MCF 10A (cell line): ENCODE measurements at regions not wholly inside any gene's neighbourhood (a gene's known extent, or its start where the extent isn't known, plus 50 kb on each side); places are given as distances from the start of the nearest gene placed in this dataset.

Experiments
- BruUV-seq: library from RNA; stranded (reverse); fragments of 400-500 nt; replicated peaks from 2 replicates; lab custom pipeline; 2021; lab: Mats Ljungman, UMichigan
- CTCF ChIA-PET: fragments of 300-600 bp; sonication (Branson Sonifier 250); formaldehyde crosslinking; extraction: SDS; loops from one replicate; lab custom pipeline; 2021; ENCODE audit warnings: antibody characterized with exemption, inconsistent platforms; lab: Yijun Ruan, JAX
- POLR2A ChIA-PET: fragments of 300-600, 350-650 bp; sonication (Branson Sonifier 250); formaldehyde crosslinking; extraction: SDS; loops from one replicate; lab custom pipeline; 2020; ENCODE audit warnings: antibody characterized with exemption, inconsistent platforms; lab: Yijun Ruan, JAX
- DNase-seq: peaks from one replicate; pipeline ENCODE4 v3.0.0-alpha.2; 2018; ENCODE audit not compliant: unreplicated experiment
- H3K27ac Mint-ChIP-seq: one replicate; pipeline ENCODE4 v1.8.0; 2022; ENCODE audit warnings: mild to moderate bottlenecking, low read depth, mixed read lengths; ENCODE audit not compliant: unreplicated experiment
- H3K27me3 Mint-ChIP-seq: one replicate; pipeline ENCODE4 v1.8.0; 2022; ENCODE audit warnings: mixed read lengths; ENCODE audit not compliant: insufficient read depth, unreplicated experiment
- H3K36me3 Mint-ChIP-seq: one replicate; pipeline ENCODE4 v1.8.0; 2022; ENCODE audit warnings: mild to moderate bottlenecking, moderate library complexity, mixed read lengths; ENCODE audit not compliant: insufficient read depth, unreplicated experiment
- H3K4me1 Mint-ChIP-seq: one replicate; pipeline ENCODE4 v1.8.0; 2022; ENCODE audit warnings: mixed read lengths; ENCODE audit not compliant: insufficient read depth, unreplicated experiment
- H3K4me3 Mint-ChIP-seq: one replicate; pipeline ENCODE4 v1.8.0; 2022; ENCODE audit warnings: mild to moderate bottlenecking, moderate library complexity, mixed read lengths; ENCODE audit not compliant: unreplicated experiment
- H3K9me3 Mint-ChIP-seq: one replicate; pipeline ENCODE4 v1.8.0; 2022; ENCODE audit warnings: mixed read lengths; ENCODE audit not compliant: unreplicated experiment
- intact Hi-C: fragments of 100-400 bp; cut with micrococcal nuclease; formaldehyde crosslinking; loops from 2 replicates; pipeline ENCODE4 v1.14.1; 2022
- TF ChIP-seq, protein P1 (sequence below): fragments of 200-600 bp; IDR thresholded peaks from one replicate; pipeline ENCODE4 v1.8.0; 2022; ENCODE audit warnings: antibody characterized with exemption, mild to moderate bottlenecking; ENCODE audit not compliant: unreplicated experiment

DNA sequence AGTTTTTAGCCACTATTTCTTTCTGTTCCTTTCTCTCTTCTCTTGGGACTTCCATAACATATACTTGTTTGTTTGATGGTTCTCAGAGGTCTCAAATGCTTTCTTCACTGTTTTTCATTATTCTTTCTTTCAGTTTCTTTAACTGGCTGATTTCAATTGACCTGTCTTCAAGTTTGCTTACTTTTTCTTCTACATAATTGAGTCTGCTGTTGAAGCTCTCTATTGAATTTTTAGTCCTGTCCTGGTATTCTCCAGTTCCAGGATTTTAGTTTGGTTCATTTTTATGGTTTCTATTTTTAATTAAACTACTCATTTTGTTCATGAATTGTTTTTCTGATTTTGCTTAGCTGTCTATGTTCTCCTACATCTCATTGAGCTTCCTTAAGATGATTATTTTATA is 1305.3 kb upstream of the CELF2 start:
- Mint-ChIP-seq H3K9me3 (peaks cover 24% of the 10 kb centered on the region), H3K4me3 (no peak overlapping the region), H3K36me3 (no peaks in the 10 kb centered on the region), H3K27me3 (no peaks in the 10 kb centered on the region), H3K27ac (no peak overlapping the region), H3K4me1 (peaks cover 22% of the 10 kb centered on the region)
- TF ChIP-seq, protein P1, sequence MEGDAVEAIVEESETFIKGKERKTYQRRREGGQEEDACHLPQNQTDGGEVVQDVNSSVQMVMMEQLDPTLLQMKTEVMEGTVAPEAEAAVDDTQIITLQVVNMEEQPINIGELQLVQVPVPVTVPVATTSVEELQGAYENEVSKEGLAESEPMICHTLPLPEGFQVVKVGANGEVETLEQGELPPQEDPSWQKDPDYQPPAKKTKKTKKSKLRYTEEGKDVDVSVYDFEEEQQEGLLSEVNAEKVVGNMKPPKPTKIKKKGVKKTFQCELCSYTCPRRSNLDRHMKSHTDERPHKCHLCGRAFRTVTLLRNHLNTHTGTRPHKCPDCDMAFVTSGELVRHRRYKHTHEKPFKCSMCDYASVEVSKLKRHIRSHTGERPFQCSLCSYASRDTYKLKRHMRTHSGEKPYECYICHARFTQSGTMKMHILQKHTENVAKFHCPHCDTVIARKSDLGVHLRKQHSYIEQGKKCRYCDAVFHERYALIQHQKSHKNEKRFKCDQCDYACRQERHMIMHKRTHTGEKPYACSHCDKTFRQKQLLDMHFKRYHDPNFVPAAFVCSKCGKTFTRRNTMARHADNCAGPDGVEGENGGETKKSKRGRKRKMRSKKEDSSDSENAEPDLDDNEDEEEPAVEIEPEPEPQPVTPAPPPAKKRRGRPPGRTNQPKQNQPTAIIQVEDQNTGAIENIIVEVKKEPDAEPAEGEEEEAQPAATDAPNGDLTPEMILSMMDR: no peak
- POLR2A ChIA-PET: interaction anchor here (0.6 kb wide), 1 partner anchor 21 kb away, joined by 3 read pairs; no protein-coding TSS in a partner anchor
- no TSS peak for BruUV-seq
- intact Hi-C loops: no loop called here
- DNase-seq: no peak
- CTCF ChIA-PET: no interaction called here

DNA sequence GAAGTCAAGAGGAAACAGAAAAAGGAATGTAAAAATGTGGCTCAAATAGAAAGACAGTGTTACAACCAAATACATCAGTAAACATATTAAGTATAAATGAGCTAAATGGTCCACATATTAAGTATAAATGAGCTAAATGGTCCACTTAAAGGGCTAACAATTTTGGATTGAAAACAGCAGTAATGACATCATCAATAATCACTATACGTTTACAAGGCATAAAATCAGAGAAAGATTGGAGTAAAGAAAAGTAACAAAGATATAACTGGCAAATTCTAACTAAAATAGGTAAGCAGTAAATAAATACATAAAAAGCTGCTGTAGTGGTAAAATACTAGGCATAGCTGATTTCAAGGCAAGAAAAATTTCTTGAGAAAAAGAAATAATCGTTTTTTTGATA is 1298.4 kb upstream of the CELF2 start:
- CTCF ChIA-PET: interaction anchor here (0.6 kb wide), 1 partner anchor 323 kb away, joined by 4 read pairs; no protein-coding TSS in a partner anchor
- Mint-ChIP-seq H3K4me1 (no peaks in the 10 kb centered on the region), H3K27me3 (no peaks in the 10 kb centered on the region), H3K36me3 (no peaks in the 10 kb centered on the region), H3K27ac (no peak overlapping the region), H3K4me3 (no peak overlapping the region), H3K9me3 (peaks cover 20% of the 10 kb centered on the region)
- DNase-seq: no peak
- TF ChIP-seq, protein P1: no peak
- POLR2A ChIA-PET: no interaction called here
- intact Hi-C loops: no loop called here
- no TSS peak for BruUV-seq

DNA sequence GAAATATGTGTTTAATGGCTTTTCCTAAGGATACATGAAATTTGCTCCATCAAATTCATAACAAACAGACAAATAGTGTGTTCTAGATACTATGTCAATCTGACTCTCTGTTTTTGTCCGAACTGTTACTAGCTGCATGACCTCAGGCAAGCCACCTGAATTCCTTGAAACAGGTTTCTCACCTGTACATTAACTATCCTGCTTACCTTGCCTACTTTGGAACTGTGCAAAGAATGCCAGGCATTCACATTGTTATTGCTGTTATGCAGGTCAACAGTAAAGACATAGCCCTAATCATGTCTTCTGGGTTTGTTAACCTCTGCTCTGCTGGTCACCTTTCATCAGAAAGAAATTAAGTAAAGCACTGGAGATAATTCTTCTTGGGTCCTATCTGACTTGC is 1283.9 kb upstream of the CELF2 start:
- Mint-ChIP-seq H3K4me3 (no peak overlapping the region), H3K27me3 (no peaks in the 10 kb centered on the region), H3K36me3 (no peaks in the 10 kb centered on the region), H3K9me3 (no peaks in the 10 kb centered on the region), H3K4me1 (peaks cover 6% of the 10 kb centered on the region), H3K27ac (no peak overlapping the region)
- intact Hi-C loops: no loop called here
- CTCF ChIA-PET: no interaction called here
- TF ChIP-seq, protein P1: no peak
- no TSS peak for BruUV-seq
- DNase-seq: no peak
- POLR2A ChIA-PET: interaction anchor here (0.6 kb wide), 1 partner anchor 21 kb away, joined by 3 read pairs; no protein-coding TSS in a partner anchor

DNA sequence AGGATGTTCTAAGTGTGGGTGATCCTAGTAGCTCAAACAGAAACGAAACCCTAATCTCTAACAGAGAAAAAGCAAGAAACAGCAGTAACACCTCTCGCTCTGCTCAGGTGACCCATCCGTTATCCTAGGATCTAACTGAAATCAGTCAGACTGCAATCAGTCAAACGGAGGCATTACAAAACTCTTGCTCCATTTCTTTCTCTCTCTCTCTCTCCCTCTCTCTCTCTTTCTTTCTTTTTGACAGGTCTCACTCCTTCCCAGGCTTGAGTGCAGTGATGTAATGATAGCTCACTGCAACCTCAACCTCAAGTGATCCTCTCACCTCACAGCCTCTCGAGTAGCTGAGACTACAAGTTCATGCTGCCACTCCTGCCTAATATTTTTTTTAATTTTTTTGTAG is 1283.5 kb upstream of the CELF2 start:
- intact Hi-C loops: no loop called here
- POLR2A ChIA-PET: interaction anchor here (0.7 kb wide), 1 partner anchor 24 kb away, joined by 3 read pairs; no protein-coding TSS in a partner anchor
- BruUV-seq: no TSS peak
- H3K9me3 Mint-ChIP-seq: no peaks in the 10 kb centered on the region
- no peak overlapping the region for H3K27ac Mint-ChIP-seq
- no peak overlapping the region for H3K4me3 Mint-ChIP-seq
- H3K36me3 Mint-ChIP-seq: no peaks in the 10 kb centered on the region
- no peak for DNase-seq
- CTCF ChIA-PET: interaction anchor here (0.9 kb wide), 1 partner anchor 20 kb away, joined by 3 read pairs; no protein-coding TSS in a partner anchor
- H3K4me1 Mint-ChIP-seq: peaks cover 6% of the 10 kb centered on the region
- H3K27me3 Mint-ChIP-seq: no peaks in the 10 kb centered on the region
- TF ChIP-seq, protein P1: no peak
